NCI-H69 (cell line): ENCODE measurements at regions not wholly inside any gene's neighbourhood (a gene's known extent, or its start where the extent isn't known, plus 50 kb on each side); places are given as distances from the start of the nearest gene placed in this dataset.

Experiments used
- DNase-seq: peaks from one replicate; lab custom pipeline; 2025; lab: John Stamatoyannopoulos, UW

- peak; percentile 78 for DNase-seq
These were observed 199.1 kb upstream of the BTBD3 start for GRCh38 chr20:11718474-11719094.

DNA sequence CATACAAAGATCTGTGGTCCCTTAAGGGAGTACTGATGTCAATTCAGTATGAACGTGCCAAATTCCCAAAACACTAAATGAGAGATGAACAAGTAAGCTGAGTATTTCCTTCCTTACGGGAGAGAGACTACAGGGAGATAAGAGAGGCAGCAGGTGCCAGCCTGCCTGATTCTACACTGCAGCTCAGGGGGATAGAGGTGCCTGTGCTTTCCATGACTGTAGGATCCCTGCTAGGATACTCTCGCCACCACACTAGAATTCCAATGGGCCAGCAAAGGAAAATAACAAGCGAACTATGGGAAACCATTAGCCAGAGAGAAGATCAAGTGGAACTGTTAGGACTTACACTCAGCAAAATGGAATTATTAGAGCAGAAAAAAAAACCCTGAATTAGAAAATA is 198.5 kb upstream of the BTBD3 start:
- DNase-seq: peak; percentile 53

GRCh38 chr20:11721411-11721810 is 196.3 kb upstream of the BTBD3 start:
- DNase-seq: no peak

DNA sequence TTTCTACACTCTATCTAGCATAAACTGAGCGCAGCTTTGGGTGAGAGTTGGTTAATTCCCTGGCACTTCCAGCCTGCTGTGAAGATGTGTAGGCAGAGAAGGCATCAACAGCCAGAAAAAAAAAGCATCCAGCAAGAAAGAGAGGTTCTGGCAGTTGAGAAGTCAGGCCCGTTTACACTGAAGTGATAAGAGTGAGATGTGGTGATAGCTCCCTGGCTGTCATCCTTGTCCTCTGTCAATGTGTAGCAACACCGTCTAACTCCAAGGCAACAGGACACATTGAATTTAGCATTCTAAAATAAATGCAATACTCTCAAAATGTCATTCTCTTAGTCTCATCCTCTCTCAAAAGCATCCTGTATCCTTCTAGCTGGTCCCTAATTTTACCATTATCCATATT is 193.6 kb upstream of the BTBD3 start:
- no peak for DNase-seq

DNA sequence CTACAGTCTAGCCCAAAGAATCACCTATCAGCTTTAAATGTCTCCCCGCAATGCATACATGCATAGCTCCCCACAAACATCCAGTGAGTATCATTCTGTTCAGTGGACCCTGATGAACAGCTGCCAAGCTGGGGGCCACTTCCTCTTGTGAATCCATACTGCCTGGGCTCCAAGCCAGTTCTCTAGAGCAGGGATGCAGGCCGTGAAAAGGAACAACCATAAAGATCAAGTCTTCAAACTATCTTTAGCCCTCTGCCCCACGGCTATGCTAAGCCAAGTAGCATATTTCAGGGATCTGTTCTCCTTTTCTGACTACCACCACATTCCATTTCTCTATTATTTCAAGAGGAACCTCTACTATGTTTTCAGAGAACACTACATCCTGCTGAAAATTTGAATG is 191.7 kb upstream of the BTBD3 start:
- peak; percentile 83 for DNase-seq

DNA sequence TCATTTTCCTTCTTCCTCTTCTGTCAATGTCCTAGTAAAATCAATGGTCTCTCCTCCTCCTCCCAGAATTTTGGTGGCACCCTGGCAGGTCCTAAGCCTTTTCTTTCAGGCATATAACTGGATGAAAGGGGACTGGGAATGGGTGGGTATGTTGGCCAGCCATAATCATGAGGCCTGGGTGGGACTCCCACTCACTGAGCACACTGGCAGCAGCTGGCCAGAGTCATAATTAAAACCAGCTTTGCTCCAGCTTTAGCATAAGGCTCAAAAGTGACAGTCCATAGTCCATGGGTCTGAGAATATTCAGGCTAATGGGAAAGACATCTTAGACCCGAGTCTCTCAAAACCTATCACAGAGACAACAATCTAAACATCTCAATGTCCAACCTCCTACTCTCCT is 190.0 kb upstream of the BTBD3 start:
- DNase-seq: no peak

DNA sequence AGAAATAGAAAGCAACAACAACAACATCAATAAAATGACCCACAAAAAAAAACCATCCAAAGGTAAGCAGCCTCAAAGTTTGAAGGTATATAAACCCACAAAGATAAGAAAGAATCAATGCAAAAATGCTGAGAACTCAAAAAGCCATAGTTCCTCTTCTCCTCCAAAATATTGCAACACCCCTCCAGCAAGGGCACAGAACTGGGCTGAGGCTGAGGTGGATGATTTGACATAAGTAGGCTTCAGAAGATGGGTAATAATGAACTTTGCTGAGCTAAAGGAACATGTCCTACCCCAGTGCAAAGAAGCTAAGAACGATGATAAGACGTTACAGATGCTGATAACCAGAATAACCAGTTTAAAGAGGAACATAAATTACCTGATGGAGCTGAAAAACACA is 188.8 kb upstream of the BTBD3 start:
- no peak for DNase-seq

DNA sequence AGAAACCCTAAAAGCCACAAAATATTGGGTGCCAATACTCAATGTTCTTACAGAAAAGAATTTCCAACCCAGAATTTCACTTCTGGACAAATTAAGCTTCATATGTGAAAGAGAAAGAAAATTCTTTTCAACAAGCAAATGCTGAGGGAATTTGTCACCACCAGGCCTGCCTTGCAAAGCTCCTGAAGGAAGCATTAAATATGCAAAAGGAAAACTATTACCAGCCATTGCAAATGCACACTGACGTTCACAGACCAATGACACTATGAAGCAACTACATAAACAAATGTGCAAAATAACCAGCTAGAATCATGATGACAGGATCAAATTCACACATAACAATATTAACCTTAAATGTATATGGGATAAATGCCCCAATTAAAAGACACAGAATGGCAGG is 187.9 kb upstream of the BTBD3 start:
- DNase-seq: no peak

GRCh38 chr20:11734431-11734830 is 183.3 kb upstream of the BTBD3 start:
- DNase-seq: peak; percentile 25

DNA sequence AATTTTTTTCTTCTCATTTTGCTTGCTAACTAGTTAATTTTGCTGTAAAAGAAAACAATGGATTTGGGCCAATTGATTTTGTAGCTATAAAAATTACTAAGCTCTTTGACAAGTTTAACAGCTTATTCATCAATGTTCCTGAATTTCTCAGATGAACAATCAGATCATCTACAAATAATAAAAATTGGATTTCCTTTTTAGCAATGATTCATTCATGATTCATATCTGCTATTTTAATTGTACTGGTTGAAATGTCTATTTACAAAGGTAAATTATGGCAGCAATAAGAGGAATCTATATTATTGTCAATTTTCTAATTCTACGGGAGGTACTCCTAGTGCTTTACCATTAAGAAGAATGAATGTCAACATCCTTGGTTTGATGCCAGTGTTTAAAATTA is 178.8 kb upstream of the BTBD3 start:
- DNase-seq: no peak

GRCh38 chr20:11740975-11741374 is 176.7 kb upstream of the BTBD3 start:
- no peak for DNase-seq

DNA sequence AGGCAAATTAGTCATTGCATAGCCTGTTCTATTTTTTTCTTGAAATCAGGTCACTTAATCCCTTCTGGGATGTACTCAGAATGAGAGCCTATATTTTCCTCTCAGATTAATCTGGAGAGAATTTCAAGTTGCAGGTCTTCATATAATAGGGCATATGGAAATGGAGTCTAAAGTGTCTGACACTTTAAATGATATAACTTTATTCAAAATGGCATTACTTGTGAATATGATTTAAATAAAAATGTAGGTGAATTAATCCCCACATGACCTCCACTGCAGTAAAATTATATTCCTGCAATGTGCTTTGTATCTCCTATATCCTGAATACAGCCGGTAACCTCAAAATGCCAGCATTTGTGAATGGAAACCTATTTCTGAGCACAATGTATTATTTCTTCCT is 172.5 kb upstream of the BTBD3 start:
- DNase-seq: no peak

DNA sequence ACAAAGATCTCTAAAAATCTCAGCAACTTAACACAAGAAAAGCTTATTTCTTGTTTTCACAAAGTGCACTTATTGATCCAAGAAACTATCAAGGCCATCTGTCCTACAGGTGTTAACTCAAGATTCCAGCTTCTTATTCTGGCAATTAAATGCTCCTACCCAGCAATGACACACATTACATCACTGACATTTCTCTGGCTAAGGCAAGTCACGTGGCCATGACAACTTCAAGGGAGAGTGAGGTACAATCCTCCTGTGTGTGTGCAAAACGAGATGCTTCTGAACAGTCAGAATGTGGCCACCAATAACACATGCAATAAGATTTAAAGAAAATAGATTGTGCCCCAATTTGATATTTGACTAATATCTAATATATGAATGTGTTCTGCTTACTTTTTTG is 169.3 kb upstream of the BTBD3 start:
- no peak for DNase-seq

DNA sequence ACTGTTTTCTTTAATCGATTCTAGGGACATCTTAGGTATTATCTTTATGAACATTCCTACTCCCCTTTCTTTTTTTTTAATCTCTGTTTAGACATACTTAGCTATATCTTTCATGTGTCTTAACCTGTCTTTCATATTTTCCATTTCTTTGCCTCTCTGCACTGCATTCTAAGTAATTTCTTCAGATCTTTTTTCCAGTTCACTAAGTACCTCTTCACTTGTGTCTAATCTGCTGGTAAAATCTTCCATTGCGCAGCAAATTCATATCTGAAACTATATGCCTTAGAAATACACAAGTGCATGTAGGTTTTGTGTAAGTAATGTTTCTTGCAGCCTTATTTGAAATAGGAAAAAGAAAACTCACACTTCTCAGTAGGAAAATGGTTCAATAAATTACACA is 165.4 kb upstream of the BTBD3 start:
- DNase-seq: no peak

- peak; percentile 38 for DNase-seq
These were observed 164.5 kb upstream of the BTBD3 start for GRCh38 chr20:11753155-11753554.

- DNase-seq: peak; percentile 79
These were observed 163.2 kb upstream of the BTBD3 start for GRCh38 chr20:11754451-11754850.

DNA sequence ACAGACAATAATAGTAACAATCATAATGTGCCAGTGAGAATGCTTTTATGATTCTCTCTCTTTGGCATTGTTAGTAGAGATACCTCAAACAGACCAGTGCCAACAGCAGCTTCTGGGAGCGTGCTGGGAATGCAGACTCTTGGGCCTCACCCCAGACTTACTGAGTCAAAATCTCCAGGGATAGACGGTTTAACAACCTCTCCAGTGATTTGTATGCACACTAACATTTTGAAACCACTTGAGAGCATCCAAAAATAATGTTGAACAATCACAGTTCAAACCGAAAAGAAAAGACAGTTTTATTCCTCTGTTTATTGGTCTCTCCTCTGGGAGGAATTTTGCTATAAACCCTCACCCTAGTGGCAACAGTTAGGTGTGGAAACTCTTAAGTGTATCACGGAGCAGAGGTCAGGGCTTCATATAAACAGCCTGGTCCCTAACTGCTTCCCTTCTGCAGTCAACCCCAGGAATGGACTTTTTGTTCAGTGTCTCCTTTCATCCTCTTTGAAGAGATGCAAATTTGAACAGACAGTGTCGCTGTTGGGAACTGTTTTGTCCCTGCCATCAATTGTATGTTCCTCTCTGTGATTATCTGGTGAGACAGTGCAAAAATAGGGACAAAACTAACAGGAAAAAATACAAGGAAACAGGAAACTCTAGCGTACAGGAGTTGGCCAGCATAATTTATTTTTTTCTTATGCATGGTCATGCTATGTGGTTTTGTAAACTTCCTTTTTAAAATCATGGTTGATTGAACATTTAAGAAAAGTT is 162.4 kb upstream of the BTBD3 start:
- DNase-seq: peak; percentile 67

- DNase-seq: no peak
These were observed 156.2 kb upstream of the BTBD3 start for GRCh38 chr20:11761497-11761896.

DNA sequence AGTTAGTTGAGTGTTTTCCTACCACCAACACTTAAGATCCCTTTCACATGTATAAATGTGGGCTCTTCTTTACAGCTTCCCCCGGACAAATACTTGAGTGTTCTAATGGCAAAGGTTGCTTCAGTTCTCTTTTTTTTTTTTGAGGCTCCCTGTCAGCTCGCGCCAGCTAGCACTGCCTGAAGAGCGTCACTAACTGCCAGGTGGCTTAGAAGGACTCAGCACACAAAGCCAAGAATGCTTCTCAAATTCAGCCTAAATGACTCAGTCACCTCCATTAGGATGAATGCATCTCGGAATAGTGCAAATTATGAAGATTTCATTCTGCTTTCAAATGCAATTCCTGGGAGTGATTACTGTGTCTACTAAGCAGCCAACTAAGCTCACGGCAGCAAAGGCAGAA is 150.7 kb upstream of the BTBD3 start:
- peak; percentile 11 for DNase-seq

- no peak for DNase-seq
These were observed 147.9 kb upstream of the BTBD3 start for GRCh38 chr20:11769825-11770224.

GRCh38 chr20:11772226-11772730 is 145.4 kb upstream of the BTBD3 start:
- DNase-seq: no peak

DNA sequence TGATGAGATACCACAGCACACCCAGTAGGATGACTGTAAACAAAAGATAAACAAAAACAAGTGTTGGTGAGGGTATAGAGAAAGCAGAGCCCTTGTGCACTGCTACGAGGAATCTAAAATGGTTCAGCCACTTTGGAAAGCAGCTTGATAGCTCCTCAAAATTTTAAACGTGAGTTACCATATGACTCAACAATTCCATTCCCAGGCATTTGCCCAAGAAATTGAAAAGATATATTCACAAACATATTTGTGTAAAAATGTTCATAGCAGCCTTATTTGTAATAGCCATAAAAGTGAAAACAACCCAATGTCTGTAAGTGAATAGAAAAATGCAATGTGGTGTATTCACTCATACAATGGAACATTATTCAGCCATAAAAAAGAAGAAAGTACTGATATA is 141.0 kb upstream of the BTBD3 start:
- no peak for DNase-seq

- DNase-seq: peak; percentile 98
These were observed 140.1 kb upstream of the BTBD3 start for GRCh38 chr20:11777387-11778205.
